T1000 (cell line): ENCODE measurements at regions not wholly inside any gene's neighbourhood (a gene's known extent, or its start where the extent isn't known, plus 50 kb on each side); places are given as distances from the start of the nearest gene placed in this dataset.

Experiments
- DNase-seq: peaks from one replicate; lab custom pipeline; 2025; ENCODE audit warnings: mixed read lengths; lab: John Stamatoyannopoulos, UW

DNA sequence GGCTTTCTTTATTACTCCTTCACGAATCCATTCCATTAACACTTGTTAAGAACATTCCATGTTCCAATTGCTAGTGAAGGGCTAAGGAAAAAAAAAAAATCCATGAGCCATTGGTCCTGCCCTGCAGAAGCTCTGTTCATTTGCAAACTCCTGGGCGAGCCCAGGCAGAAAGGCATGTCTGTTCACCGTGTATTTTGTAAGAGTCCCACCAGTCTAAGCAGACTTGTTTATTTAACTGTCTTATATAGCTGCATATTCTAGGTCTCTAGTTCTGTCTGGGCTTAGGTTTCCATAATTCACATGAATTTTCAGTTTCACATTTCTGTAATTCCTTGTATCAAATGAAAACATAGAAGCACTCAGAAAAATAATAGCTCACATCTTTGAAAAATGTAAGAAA, 97.4 kb upstream of the POU2AF2 start:
- DNase-seq: no peak

DNA sequence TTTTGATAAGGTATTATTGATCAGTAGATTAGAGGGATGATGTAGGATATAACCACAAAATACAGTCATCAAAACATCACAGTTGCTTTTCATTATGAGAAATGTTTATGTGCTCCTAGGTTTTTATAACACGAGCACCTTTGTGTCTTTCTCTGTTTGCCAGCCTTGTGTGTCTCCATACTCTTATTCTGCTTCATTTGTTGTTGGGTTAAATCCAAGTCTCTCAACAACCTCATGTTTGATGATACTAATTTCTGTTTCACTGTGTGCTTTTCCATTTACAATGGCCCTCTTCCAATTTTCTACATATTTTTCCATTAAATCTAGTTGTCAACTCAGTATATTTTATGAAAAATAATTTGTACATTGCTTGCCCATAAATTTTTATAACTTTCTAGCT, 107.7 kb upstream of the POU2AF2 start:
- DNase-seq: no peak

DNA sequence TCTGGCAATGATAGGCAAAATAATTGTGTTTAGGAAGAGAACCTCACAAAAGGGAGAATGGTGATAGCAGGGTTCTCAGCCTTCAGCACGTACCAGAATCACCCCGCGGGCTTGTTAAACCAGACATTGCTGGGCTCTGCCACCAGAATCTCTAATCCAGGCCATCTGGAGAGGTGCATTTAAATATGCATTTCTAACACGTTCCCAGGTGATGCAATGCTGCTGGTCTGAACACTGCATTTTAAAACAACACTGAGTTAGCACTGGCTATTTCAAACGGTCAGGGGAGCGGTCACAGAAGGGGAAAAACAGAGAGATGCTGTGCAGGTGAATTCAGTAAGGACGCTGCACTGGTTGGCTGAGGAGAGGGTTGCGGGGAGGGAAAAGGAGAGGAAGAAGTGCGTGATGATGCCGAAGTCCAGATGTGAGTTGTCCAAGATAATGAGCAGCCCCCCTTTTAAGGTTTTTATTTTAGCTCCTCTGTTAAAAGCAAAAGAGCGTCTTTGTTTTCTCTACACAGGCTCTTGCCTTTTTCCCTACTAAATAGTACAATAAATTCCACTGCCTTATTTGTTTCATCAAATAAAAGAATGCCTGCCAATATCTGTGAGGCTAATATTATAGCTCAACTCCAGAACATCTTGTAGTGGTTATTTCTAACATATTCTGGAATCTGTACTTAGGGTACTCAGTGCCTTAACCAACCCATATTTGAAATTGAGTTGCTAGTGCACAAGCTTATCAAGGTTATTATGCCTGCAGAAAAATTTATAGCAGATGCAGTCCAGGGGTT, 109.6 kb upstream of the POU2AF2 start:
- no peak for DNase-seq

DNA sequence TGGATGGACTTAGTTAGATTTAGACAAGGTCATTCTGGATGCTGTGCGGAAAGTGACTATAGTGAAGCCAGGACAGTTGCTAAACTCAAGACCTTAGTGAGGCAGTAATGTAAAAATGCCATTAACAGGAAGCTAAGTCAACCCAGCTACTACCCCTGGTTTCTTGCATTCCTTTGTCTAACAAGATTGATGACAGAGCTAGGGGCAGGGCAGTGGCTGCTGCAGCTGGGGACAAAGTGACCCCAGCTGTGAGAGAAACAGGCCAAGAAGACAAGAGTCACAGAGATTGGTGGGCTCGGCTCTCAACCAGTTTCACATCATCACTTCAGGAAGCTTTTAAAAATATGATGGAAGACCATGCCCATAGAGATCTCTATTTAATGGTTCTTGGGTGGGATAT, 110.4 kb upstream of the POU2AF2 start:
- DNase-seq: no peak

DNA sequence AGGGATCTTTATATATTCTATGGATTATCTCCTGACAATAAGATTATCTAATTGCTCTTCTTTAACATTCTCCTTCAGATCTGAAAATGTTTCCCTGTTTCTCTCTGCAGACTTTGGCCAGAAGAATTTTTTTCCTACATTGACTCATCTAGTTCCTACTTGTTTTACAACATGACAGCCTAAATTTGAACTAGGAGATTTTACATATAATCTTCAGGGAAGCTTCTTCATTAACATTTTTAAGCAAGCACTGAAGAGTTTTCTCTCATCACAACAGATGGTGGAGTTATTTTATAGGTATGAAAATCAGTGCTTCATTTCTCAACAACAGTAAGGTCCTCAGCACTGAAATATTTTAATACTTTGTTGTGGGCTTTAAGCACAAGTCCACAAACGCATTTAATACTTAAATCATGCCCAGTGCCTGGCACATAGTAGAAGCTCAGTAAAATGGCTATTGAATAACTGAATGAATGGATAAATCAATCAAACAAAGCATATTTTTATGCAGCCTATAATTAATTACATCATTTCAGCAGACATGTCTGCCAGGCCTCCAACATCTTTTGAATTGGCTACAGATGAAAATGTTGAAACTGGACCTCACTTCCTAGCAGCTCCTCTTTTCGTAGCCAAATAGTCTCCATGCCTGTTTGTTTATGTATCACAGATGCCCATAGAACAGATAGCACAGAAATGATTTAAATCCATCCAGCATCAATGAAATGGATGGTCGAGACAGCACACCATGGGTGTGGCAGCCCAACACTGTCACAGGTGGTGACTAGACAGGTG, 117.3 kb upstream of the POU2AF2 start:
- no peak for DNase-seq

DNA sequence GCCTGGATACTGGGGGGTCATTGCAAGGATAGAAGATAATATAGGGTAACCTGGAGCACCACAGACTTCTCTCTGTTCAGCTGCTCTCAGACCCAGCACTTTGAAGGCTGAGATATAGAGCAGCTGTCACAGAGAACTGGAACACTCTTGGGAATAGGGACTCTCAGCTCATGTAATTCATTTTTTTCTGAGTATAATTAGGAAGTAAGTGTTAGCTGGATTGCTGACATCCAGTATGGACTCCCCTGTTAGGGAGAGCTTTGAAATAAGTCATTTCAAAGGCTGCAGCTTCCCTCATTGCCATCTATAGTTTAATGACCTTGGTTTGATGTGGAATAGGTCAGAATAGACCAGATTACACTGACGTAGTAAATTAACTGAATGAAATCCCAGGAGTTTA, 120.8 kb upstream of the POU2AF2 start:
- DNase-seq: no peak

DNA sequence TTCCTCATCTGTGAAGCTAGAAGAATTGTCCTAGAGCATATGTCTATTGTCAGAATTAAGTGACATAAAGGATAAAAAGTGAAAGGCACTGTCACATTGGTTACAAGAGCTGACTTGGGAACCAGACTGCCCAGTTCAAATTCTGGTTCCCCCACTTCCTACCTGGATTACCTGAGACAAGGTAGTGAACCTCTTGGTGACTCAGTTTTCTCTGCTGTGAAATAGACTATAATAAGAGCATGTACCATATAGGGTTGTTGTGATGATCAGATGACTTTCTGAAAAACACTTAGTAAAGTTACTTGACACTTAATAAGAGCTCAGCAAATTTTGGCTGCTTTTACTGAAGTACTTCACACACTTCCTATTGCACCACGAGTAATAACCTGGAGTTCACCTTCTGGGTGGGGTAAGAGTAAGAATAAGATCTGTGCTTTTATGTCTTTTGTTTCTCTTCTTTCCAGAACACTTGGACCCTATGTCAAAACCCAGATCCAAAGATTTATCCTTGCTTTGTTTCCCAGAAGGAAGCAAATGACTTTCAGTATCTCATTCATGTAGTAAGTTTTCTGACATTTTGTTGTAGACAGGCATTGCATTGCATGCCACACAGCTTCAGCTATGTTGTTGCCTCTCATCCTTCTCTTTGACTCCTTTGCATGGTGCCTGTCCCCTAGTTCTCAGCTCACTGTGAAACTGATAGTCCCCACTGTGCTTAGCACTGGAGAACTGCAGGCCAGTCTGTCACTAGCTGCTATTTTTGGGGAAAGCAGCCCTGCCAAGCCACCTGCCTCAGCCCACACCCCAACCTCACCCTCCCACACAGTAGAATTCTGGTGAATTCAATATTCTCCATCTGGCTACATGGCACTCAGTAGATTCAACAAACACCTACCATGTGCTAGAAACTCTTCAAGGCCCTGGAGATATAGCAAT, 121.8 kb upstream of the POU2AF2 start:
- no peak for DNase-seq

DNA sequence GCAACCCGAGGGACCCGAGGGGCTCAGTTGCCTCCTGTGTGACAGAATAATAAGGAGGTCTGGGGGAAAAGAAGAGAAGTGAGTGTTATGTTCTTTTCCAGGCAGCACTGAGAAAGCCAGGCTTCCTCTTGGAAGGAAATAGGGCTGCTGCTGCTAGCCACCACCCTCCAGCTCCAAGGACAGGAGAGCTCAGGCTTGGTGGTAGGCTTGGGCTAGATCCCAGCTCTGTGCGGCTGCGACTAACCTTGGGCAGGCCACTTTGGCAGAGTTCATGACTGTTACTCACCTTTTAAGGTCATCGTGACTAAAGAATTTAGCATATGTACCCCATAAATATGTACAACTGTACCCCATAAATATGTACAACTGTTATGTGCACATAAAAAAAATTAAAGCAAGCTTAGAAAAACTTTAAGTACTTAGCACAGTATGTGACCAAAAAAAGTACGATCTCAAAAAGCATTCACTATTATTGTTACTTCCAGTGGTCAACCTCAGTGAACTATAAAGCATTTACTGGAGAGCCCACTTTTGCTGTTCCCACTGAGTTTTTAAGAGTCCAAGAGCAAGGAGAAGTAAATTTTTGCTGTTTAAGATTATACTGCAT, 124.7 kb upstream of the POU2AF2 start:
- no peak for DNase-seq

DNA sequence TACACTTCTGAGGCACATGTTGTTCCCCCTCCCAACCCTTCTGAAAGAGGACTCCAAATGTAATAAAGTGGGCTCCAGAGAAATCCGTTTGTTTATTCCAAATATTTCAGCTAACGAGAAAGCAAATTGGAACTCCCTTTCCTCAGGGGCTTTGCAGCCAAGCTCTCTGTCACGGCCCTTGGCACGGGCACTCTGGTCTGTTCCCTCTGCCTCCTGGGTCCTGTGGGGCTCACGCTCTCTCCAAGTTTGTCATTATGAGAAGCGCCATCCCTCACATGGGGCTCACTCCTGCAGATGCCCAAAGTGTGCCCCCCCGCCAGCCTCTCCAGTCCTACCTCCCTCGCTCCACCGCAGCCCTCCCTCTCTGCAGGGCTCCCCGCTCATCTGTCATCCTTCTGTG, 125.4 kb upstream of the POU2AF2 start:
- DNase-seq: no peak

DNA sequence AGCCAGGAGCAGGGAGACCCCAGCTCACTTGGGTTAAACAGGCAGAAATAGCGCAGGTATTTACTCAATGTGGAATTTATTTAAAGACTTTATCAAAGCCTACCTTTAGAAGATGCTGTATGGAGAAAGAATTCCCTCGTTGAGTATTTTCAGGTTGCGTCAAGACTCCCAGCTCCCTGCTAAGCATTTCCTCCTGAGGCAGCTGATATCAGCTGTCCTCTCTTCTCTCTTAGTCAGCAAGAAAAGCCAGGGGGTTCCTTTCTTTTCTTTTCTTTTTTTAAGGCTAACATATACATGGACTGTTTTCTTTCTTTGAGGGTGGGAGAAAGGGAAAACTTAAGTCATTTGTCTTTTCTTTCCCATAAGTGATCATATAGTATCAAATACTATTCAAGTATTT, 125.8 kb upstream of the POU2AF2 start:
- DNase-seq: no peak

DNA sequence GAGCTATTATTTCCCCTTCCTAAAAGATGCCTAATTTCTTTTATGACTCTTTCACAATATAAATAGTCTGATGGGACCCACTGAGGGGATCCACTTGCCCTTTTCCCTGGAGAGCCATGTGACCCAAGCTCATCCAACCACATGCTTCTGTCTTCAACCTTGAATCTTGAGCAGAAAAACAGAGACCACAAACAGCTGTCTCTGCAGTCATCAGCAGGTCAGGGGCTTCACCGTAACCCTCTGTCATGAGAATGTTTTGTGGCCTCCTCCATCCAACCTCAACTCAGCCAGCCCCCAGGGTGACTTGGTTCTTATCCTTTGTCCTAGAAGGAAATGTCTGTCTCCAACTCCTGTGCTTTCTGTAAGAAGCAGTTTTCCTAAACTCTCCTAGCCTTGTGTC, 129.6 kb upstream of the POU2AF2 start:
- no peak for DNase-seq

DNA sequence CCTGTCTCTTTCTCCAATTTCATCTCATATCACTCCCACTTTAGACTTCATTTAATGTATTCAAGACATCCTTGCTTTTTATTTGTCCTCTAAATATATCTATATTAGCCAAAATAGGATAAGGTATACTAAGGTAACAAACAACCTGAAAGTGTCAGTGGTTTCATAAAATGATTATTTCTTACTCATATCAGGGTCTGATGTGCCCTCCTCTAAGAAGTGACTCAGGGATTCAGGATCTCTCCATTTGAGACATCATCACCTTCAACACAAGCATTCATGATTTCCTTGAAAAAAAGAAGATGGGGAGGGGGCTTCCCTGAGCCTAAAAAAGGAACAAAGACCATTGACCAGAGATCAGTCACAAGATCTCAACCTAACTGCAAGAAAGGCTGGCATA, 131.4 kb upstream of the POU2AF2 start:
- no peak for DNase-seq

DNA sequence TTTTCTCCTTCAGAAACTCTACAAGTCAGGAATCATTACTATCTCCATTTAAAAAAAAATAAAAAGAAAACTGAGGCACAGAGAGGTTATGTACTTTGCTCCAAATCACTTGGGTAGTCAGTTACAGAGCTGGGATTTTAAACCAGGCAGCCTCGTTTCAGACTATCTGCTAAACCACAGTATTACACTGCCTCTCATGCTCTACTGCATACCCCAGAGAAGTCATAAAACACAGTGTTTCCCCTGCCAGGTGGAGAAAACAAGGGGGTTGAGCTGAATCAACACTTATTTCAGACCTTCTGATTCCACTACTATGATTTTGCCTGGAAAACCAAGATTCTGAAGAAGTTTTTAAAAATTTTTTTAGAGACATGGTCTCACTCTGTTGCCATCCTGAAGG, 132.9 kb upstream of the POU2AF2 start:
- DNase-seq: no peak

DNA sequence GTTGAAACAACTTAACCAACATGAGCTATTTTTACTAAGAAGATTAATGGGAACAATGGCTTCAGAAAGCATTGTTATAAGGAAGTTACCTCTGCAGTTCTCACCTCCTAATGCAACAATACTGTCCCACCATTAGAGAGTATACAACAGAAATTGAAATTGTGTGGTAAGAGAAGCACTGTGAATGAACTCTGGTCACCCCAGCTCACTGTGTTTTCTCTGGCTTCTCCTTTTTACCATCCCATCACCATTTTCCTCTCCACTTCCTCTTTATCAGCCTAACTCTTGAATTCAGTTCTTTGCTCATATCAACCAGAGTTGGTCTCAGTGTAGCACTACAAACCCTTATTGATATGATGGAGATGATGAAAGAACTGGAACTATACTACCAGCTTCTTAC, 138.0 kb upstream of the POU2AF2 start:
- DNase-seq: no peak

DNA sequence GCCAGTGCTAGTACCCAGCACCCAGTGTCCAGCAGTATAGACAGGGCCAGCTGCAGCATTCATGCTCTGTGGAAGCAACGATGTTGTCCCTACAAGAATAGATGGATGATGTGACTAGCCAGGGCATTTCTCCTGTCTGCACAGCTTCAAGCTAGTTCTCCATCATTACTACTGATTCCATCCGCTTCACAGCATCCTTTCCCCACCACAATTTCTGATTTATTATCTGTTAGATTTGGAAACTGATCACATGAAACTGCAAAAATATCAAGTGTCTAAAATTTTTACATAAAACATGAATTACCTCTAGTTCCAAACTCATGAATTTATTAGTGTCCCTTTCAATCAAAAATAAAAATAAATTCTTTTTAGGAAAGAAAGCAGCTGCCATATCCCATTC, 138.9 kb upstream of the POU2AF2 start:
- no peak for DNase-seq

DNA sequence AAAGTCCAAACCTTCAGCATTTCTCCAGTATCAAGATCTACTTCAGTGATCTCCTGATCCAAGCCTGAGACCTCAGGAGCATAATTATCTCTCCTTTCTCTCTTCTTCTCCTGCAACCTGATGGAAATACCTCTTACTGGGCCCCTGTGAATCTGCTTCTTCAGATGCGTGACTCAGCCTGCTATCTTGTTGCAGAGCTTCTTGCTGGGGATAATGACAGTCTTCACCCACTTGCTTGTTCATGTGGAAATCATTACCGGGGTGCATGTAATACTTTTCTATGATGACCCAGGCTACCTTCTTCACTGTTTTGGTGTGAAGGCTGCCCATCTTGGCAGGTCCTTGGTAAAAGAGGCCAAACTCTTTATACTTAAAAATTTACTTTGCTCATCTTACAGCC, 140.0 kb upstream of the POU2AF2 start:
- DNase-seq: no peak

DNA sequence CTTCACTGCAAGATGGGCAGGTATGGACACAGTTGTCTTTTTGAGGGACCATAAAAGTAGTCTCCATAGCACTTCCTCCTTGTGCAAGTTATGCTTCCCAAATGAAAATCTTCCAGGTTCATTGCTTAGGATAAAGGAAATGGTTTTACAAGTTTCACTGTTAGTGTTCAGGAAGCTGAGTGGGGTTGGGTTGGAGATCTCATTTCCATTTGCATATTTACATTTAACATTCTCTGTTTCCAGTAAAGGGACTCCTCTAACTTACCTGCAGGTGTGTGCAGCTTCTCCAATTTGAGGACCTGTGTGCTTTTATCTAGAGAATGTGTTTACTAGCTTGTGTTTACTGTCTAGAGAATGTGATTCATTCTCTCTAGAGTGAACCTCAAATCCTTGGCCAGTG, 141.3 kb upstream of the POU2AF2 start:
- no peak for DNase-seq

DNA sequence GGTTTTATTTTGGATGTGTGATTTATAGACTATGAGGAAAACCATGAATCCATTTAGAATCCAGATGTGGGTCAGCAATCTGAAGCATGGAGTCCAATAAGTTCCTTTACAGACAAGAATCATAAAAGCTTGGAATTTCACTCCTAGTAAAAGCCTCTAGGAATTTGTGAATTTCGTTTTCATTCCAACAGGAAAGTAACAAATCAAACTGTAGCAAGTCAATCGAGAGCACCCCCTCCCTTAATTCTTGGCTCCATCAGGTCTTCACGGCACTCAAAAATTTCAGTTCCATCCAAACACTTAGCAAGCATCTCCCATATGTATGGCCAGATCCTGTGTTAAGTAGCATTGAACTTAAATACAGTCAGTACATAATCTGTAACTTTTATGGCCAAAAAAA, 143.6 kb upstream of the POU2AF2 start:
- no peak for DNase-seq

DNA sequence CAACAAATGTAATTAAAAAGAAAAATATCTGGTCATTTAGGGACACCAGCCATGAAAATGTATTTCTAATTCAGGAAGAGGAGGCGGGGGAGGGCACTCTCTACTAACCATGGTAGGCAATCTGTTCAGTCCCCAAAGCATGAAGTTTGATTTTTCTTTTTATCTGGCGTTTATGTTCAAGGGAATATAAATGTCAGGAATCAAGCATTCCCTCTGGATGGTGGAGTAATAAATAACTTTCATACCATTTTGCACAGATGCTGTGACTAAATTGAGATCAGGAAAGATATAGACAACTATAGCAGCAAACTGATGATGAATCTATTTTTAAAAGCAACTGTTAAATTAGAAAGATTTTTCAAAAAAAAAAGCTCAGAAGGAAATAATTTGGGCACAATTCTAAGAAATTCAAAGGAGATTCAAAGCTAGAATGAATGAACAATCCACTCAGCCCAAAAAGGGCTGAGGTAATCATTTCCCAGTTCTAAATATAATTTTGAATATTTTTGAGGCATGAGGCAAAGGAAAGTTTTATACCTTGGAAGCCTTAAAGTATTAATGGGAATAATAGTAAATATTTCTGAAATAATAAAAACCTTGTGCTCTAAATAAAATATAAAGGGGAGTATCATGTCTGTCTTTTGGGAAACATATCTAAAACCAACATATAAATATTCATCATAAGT, 146.4 kb upstream of the POU2AF2 start:
- no peak for DNase-seq

DNA sequence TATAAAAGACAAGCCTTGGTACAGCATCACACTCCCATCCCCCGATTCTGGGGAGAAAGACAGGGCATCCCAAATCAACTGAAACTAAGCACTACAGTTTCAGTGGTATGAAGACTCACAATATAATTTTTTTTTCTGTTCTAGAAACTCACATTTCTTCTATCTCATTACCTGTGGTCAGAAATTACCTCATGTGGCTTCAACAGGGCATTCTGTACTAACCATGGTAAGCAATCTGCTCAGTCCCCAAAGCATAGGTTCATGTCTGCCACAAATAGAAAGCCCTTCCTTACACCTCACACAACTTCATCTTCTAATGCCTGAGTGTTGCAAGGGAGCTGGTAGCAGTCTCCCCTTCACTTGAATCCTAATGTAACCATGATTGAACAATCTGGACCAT, 147.4 kb upstream of the POU2AF2 start:
- no peak for DNase-seq

DNA sequence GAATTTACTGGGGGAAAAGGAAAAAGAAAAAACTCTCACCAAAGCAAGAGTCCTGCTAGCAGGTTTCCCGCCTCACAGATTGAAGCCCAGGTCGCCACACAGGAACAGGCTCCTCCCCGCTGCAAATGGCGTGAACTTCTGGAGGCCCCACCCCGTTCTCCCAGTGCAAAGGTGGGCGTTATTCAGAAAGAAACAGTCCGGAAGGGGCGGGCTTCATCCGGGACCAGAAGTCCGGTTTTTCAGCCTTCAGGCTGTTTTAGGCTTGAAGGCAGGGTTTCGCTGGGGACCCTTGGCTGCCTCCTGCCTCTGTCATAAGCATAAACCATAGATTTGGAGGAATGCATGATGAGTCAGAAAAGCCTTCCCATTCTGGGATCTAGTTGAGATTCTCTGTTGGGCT, 148.3 kb upstream of the POU2AF2 start:
- no peak for DNase-seq

DNA sequence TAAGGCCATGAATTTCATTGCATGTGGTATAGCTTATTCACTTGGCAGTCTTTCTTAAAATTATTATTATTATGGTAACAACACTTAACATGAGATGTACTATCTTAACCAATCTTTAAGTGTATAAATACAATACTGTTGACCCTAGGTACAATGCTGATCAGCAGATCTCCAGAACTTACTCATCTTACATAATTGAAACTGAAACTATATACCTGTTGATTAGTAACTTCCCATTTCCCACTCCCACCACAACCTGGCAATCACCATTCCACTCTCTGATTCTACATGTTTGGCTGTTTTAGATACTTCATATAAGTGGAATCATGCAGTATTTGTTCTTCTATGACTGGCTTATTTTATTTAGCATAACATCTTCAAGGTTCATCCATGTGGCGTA, 150.2 kb upstream of the POU2AF2 start:
- no peak for DNase-seq
